GM23338 (cell line): ENCODE measurements at regions not wholly inside any gene's neighbourhood (a gene's known extent, or its start where the extent isn't known, plus 50 kb on each side); places are given as distances from the start of the nearest gene placed in this dataset.
"Not testable (repeated sequence)": the region's sequence is repeated elsewhere in the genome, so short reads cannot be mapped to it uniquely, and the experiment has no call there.

Experiments used
- ATAC-seq: fragments of 200-7000 bp; cut with Tn5 transposase; 3 replicates; pipeline ENCODE4 v1.9.1; 2020
- DNase-seq: peaks from one replicate; pipeline ENCODE4 v3.0.0-alpha.2; 2015; ENCODE audit warnings: low spot score
- H2AFZ ChIP-seq: fragments of 200-600 bp; sonication (generic); 2 replicates; pipeline ENCODE4 v1.8.0; 2016; ENCODE audit warnings: antibody characterized with exemption, mild to moderate bottlenecking, moderate library complexity
- H3F3A ChIP-seq: fragments of 200-600 bp; sonication (generic); replicated peaks from 2 replicates; pipeline ENCODE4 v1.8.0; 2017; ENCODE audit warnings: antibody characterized with exemption, mixed run types, low read depth
- H3K27ac ChIP-seq: fragments of 200-600 bp; sonication (generic); 2 replicates; pipeline ENCODE4 v1.6.1; 2016; ENCODE audit warnings: low read depth
- H3K27me3 ChIP-seq: fragments of 200-600 bp; sonication (generic); 2 replicates; pipeline ENCODE4 v1.8.0; 2016; ENCODE audit warnings: mild to moderate bottlenecking, mixed run types, moderate library complexity; ENCODE audit not compliant: insufficient read depth
- H3K36me3 ChIP-seq: fragments of 200-600 bp; sonication (generic); 2 replicates; pipeline ENCODE4 v1.8.0; 2016; ENCODE audit warnings: mild to moderate bottlenecking; ENCODE audit not compliant: insufficient read depth
- H3K4me1 ChIP-seq: fragments of 200-600 bp; sonication (generic); 2 replicates; pipeline ENCODE4 v1.8.0; 2016; ENCODE audit warnings: mild to moderate bottlenecking, moderate library complexity; ENCODE audit not compliant: insufficient read depth
- H3K4me2 ChIP-seq: fragments of 200-600 bp; sonication (generic); 2 replicates; pipeline ENCODE4 v1.7.1; 2017; ENCODE audit warnings: mixed run types
- H3K4me3 ChIP-seq: fragments of 200-600 bp; sonication (generic); 2 replicates; pipeline ENCODE4 v1.6.1; 2016; ENCODE audit warnings: mixed run types
- H3K79me2 ChIP-seq: fragments of 200-600 bp; sonication (generic); replicated peaks from 2 replicates; pipeline ENCODE4 v1.8.0; 2017; ENCODE audit warnings: mild to moderate bottlenecking; ENCODE audit not compliant: insufficient read depth
- H3K9me2 ChIP-seq: fragments of 200-600 bp; sonication (generic); 2 replicates; pipeline ENCODE4 v1.8.0; 2017; ENCODE audit not compliant: insufficient read depth
- H4K20me1 ChIP-seq: fragments of 200-600 bp; sonication (generic); replicated peaks from 2 replicates; pipeline ENCODE4 v1.8.0; 2017; ENCODE audit warnings: mild to moderate bottlenecking; ENCODE audit not compliant: insufficient read depth
- H3K27ac Mint-ChIP-seq: 2 replicates; pipeline ENCODE4 v1.8.0; 2020; ENCODE audit warnings: inconsistent platforms, mild to moderate bottlenecking, moderate library complexity, mixed read lengths
- H3K27me3 Mint-ChIP-seq: 3 replicates; pipeline ENCODE4 v1.8.0; 2022; ENCODE audit warnings: low read depth, mild to moderate bottlenecking, moderate library complexity, mixed read lengths, inconsistent platforms; ENCODE audit not compliant: insufficient read depth, poor library complexity
- H3K36me3 Mint-ChIP-seq: 3 replicates; pipeline ENCODE4 v1.8.0; 2021; ENCODE audit warnings: low read depth, mild to moderate bottlenecking, inconsistent platforms, moderate library complexity, mixed read lengths
- H3K4me1 Mint-ChIP-seq: 3 replicates; pipeline ENCODE4 v1.8.0; 2020; ENCODE audit warnings: mild to moderate bottlenecking, inconsistent platforms, mixed read lengths
- H3K4me3 Mint-ChIP-seq: 3 replicates; pipeline ENCODE4 v1.8.0; 2021; ENCODE audit warnings: moderate library complexity, mild to moderate bottlenecking, inconsistent platforms, mixed read lengths
- H3K9me3 Mint-ChIP-seq: 3 replicates; pipeline ENCODE4 v1.8.0; 2020; ENCODE audit warnings: moderate library complexity, mild to moderate bottlenecking, inconsistent platforms, mixed read lengths
- CREB1 ChIP-seq: fragments of 250-450 bp; sonication (Bioruptor Pico); IDR thresholded peaks from 2 replicates; pipeline ENCODE4 v1.5.0; 2020; ENCODE audit warnings: low read depth, mild to moderate bottlenecking, moderate library complexity
- ETS1 ChIP-seq: IDR thresholded peaks from 2 replicates; pipeline ENCODE4 v1.6.1; 2016; ENCODE audit warnings: antibody characterized with exemption
- EZH2 ChIP-seq: fragments of 200-600 bp; sonication (generic); IDR thresholded peaks from one replicate; pipeline ENCODE4 v1.8.0; 2017; ENCODE audit warnings: antibody characterized with exemption, mild to moderate bottlenecking, low read depth; ENCODE audit not compliant: unreplicated experiment
- EZH2phosphoT487 ChIP-seq: fragments of 200-600 bp; sonication (generic); IDR thresholded peaks from one replicate; pipeline ENCODE4 v1.8.1; 2018; ENCODE audit warnings: antibody characterized with exemption; ENCODE audit not compliant: unreplicated experiment
- JUNB ChIP-seq: IDR thresholded peaks from one replicate; pipeline ENCODE4 v1.6.1; 2016; ENCODE audit warnings: antibody characterized with exemption; ENCODE audit not compliant: unreplicated experiment
- NANOG ChIP-seq: IDR thresholded peaks from 2 replicates; pipeline ENCODE4 v1.6.1; 2016; ENCODE audit warnings: antibody characterized with exemption, borderline replicate concordance
- REST ChIP-seq: IDR thresholded peaks from one replicate; pipeline ENCODE4 v1.6.1; 2018; ENCODE audit warnings: antibody characterized with exemption; ENCODE audit not compliant: unreplicated experiment
- STAT1 ChIP-seq: IDR thresholded peaks from one replicate; pipeline ENCODE4 v1.6.1; 2016; ENCODE audit warnings: antibody characterized with exemption; ENCODE audit not compliant: unreplicated experiment
- ZNF331 ChIP-seq: fragments of 250-450 bp; sonication (Bioruptor Pico); IDR thresholded peaks from 2 replicates; pipeline ENCODE4 v1.5.0; 2020; ENCODE audit warnings: low read depth, mild to moderate bottlenecking, moderate library complexity
- ZNF462 ChIP-seq: fragments of 250-450 bp; sonication (Bioruptor Pico); IDR thresholded peaks from 2 replicates; pipeline ENCODE4 v1.5.0; 2020; ENCODE audit warnings: mild to moderate bottlenecking, moderate library complexity

GRCh38 chr1:68739486-68739885, 242.6 kb upstream of the DEPDC1 start:
- H2AFZ ChIP-seq, H3K27me3 ChIP-seq, H3K4me1 ChIP-seq, H3K36me3 ChIP-seq, DNase-seq, H3K4me3 Mint-ChIP-seq, H3K27me3 Mint-ChIP-seq, H3F3A ChIP-seq, H3K4me1 Mint-ChIP-seq, H4K20me1 ChIP-seq, H3K27ac Mint-ChIP-seq, H3K27ac ChIP-seq, ATAC-seq, H3K4me3 ChIP-seq, H3K79me2 ChIP-seq, H3K4me2 ChIP-seq: not testable (repeated sequence)
- peaks cover 34% of the 10 kb centered on the region for H3K9me3 Mint-ChIP-seq
- peaks cover 13% of the 10 kb centered on the region; the same call in 1 of the 2 replicates for H3K9me2 ChIP-seq
- H3K36me3 Mint-ChIP-seq: peaks cover 20% of the 10 kb centered on the region; the same call in 2 of the 3 replicates

GRCh38 chr1:68745011-68745410, 248.1 kb upstream of the DEPDC1 start:
- peaks cover 34% of the 10 kb centered on the region for H3K9me3 Mint-ChIP-seq
- H3K27me3 Mint-ChIP-seq: no peaks in the 10 kb centered on the region
- no peak for DNase-seq
- Histone ChIP-seq H3K27ac (no peak overlapping the region), H3F3A (no peaks in the 10 kb centered on the region), H4K20me1 (no peaks in the 10 kb centered on the region), H3K27me3 (no peaks in the 10 kb centered on the region), H3K79me2 (no peaks in the 10 kb centered on the region), H3K36me3 (no peaks in the 10 kb centered on the region), H3K9me2 (peaks cover 19% of the 10 kb centered on the region; the same call in 1 of the 2 replicates), H3K4me1 (no peaks in the 10 kb centered on the region), H3K4me2 (no peak overlapping the region), H2AFZ (peak overlapping the region; percentile 59), H3K4me3 (no peak overlapping the region)
- ATAC-seq: no peak
- peaks cover 20% of the 10 kb centered on the region; the same call in 2 of the 3 replicates for H3K36me3 Mint-ChIP-seq
- no peak overlapping the region for H3K27ac Mint-ChIP-seq
- H3K4me1 Mint-ChIP-seq: no peaks in the 10 kb centered on the region
- no peak overlapping the region for H3K4me3 Mint-ChIP-seq
- no peak for TF ChIP-seq JUNB
- no peak for TF ChIP-seq ETS1
- no peak for TF ChIP-seq NANOG
- TF ChIP-seq STAT1: no peak
- TF ChIP-seq ZNF331: no peak
- TF ChIP-seq REST: no peak
- no peak for TF ChIP-seq CREB1 (CRISPR knock-in tag)
- TF ChIP-seq EZH2phosphoT487: no peak
- TF ChIP-seq ZNF462 (CRISPR knock-in tag): no peak
- no peak for TF ChIP-seq EZH2
